ENCODE measurements at regions not wholly inside any gene's neighbourhood (a gene's known extent, or its start where the extent isn't known, plus 50 kb on each side); places are given as distances from the start of the nearest gene placed in this dataset.

DNA sequence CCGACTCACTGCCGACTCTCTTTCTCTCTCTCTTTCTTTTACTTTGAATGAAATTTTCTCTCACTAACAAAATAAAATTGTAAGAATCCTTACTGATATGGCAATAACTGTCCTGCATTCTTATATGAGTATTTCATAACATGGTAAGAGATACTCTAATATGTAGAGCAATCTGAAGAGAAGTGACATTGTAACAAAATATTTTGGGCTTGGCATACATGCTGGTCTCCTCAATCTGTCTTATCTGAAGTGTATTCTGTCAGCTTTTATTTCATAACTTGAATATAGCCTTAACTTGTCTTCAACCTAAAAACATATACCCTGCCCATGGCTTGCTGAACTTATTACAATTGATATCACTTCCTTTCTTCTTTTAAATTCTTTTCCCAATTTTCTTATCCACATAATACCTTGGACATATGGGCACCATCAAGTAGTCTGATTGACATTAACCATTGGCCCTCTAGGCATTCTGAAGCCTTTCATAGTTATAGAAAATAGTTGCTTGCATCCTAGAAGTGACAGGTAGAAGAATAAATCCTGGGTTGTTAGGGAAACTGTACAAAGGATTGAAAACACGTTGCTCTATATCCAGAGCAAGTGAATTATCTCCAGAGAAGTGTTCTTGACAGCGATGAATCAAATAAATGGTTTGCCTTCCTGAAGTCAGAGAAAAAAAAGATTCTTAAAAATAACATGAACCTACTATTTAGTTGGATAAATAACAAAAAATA, 537.6 kb upstream of the TYRP1 start:
- DNase-seq (ENCODE audit: low read depth, low spot score), result no peak
- in situ Hi-C loops (cut with HindIII; ENCODE audit: low sequenced_read_pairs), result no loop called here
- H3K4me3 ChIP-seq (ENCODE audit: low read depth, low read length), result no peak overlapping the region
- TF ChIP-seq, protein P1, sequence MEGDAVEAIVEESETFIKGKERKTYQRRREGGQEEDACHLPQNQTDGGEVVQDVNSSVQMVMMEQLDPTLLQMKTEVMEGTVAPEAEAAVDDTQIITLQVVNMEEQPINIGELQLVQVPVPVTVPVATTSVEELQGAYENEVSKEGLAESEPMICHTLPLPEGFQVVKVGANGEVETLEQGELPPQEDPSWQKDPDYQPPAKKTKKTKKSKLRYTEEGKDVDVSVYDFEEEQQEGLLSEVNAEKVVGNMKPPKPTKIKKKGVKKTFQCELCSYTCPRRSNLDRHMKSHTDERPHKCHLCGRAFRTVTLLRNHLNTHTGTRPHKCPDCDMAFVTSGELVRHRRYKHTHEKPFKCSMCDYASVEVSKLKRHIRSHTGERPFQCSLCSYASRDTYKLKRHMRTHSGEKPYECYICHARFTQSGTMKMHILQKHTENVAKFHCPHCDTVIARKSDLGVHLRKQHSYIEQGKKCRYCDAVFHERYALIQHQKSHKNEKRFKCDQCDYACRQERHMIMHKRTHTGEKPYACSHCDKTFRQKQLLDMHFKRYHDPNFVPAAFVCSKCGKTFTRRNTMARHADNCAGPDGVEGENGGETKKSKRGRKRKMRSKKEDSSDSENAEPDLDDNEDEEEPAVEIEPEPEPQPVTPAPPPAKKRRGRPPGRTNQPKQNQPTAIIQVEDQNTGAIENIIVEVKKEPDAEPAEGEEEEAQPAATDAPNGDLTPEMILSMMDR (IDR thresholded peaks at IDR 0.05; ENCODE audit: low read depth, low read length), result no peak

DNA sequence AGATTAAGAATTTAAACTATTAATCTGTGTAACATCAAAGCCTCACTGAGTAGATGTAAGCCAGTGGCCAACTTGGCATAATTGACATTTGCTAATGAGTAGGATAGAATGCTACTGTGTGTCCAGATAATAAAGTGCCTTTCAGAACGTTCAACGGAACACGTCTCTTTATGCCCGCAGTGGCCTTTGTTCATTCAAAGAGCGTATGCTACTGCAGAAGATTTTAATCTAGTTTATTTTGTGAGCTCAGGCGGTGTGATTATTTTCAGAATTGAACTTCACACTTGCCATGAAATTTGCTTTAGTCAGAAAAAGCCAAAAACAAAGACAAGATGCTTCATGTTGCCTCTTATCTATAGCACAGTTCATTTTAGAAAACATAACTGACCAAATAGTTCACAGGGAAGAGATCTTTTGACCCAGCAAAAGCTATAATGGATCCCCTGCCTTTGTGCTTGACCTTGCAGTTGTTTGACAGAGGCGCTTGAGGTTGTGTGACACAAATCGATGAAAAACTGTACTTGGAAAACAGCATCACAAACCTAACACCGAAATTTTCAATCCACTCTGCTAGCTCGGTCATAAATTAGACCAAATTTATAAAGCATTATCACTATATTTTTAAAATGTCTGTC, 530.9 kb upstream of the TYRP1 start:
- H3K4me3 ChIP-seq (ENCODE audit: low read depth, low read length), result no peak overlapping the region
- TF ChIP-seq, protein P1 (IDR thresholded peaks at IDR 0.05; ENCODE audit: low read depth, low read length), result no peak
- in situ Hi-C loops (cut with HindIII; ENCODE audit: low sequenced_read_pairs), result no loop called here
- no peak for DNase-seq (ENCODE audit: low read depth, low spot score)

DNA sequence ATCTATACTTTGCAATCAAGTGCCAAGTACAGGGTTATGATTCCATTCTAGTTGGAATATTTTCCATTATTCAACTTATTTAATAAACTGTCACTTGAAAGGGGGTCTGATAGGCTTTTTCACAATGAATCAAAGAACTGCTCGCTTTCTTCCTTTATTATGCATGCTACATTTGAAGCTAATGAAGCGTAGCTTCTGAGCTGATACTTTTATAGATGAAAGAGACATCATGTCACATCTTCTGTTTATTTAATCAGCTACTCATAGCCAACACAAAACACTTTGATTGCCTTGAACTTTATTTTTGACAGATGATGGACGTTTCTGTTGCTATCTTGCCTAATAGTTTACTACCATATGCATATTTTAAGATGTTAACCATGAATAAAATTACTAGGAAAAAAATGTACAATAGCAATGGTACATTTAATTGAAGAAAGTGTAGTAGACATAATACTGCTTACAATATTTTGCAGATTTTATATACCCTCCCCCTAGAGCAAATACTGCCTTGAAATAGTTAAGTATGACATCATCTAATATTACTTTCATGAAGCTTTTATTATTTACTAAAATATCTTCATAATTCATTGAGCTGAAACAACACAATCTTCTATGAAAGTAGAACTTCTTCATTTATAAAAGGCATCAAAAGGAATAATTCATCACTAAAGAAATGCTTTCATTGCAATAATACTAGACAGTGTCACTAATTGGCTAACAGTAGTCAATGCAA, 529.3 kb upstream of the TYRP1 start:
- in situ Hi-C loops (cut with HindIII; ENCODE audit: low sequenced_read_pairs), result no loop called here
- no peak for DNase-seq (ENCODE audit: low read depth, low spot score)
- TF ChIP-seq, protein P1 (IDR thresholded peaks at IDR 0.05; ENCODE audit: low read depth, low read length), result no peak
- H3K4me3 ChIP-seq (ENCODE audit: low read depth, low read length), result no peak overlapping the region

DNA sequence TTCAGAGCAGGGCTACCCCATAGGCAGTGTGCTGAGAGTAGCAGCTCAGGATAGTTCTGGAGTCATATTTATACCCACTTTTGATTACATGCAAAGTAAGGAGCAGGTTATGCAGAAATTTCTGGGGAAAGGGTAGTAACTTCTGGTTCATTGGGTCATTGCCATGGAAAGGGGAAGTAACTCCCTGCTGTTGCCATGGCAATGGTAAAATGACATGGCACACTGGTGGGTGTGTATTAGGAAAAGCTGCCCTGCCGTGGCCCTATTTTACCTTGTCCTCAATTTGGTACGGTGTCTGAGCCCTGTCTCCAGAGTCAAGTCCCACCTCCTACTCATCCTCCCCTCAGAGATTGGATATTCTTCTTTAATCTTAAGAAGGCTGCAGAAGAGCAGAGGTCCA, 526.7 kb upstream of the TYRP1 start:
- in situ Hi-C loops (cut with HindIII; ENCODE audit: low sequenced_read_pairs), result no loop called here
- no peak overlapping the region for H3K4me3 ChIP-seq (ENCODE audit: low read depth, low read length)
- TF ChIP-seq, protein P1 (IDR thresholded peaks at IDR 0.05; ENCODE audit: low read depth, low read length), result no peak
- no peak for DNase-seq (ENCODE audit: low read depth, low spot score)

DNA sequence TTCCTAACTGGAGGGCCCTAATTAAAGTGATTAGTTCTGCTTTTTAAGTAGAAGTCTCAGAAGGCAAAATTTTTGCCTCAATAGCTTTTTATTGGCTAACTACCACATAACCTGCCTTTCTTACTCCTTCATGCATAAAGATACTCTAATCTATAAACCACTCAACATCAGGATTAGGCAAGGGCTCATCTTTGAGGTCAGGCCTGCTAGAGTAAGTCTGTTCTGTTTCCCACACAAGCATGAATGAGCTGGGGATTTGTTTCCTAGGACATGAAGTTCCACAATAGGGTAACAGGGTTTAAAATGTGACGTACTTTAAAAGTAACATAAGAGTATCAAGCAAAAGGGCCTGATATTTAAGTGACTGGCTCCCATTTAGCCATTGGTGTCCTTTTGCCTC, 522.7 kb upstream of the TYRP1 start:
- TF ChIP-seq, protein P1 (IDR thresholded peaks at IDR 0.05; ENCODE audit: low read depth, low read length), result no peak
- no peak overlapping the region for H3K4me3 ChIP-seq (ENCODE audit: low read depth, low read length)
- in situ Hi-C loops (cut with HindIII; ENCODE audit: low sequenced_read_pairs), result no loop called here
- no peak for DNase-seq (ENCODE audit: low read depth, low spot score)

DNA sequence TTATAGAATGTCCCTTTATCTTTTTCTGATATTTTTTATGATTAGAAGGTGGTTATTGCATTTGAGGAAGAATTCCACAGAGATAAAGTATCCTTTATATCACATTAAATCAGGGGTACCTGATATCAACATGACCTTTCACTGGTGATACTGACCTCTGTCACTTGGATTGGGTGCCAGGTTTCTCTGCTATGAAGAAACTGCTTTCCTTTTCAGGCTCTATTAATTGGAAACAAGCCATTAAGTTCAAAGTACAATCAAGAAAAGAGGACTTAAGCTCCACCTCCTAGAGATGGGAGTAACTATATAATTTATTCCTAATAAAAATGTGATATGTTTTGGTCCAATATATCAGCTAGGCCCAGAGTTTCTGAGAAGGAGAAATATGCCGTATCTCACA, 514.6 kb upstream of the TYRP1 start:
- no peak overlapping the region for H3K4me3 ChIP-seq (ENCODE audit: low read depth, low read length)
- in situ Hi-C loops (cut with HindIII; ENCODE audit: low sequenced_read_pairs), result no loop called here
- no peak for DNase-seq (ENCODE audit: low read depth, low spot score)
- TF ChIP-seq, protein P1 (IDR thresholded peaks at IDR 0.05; ENCODE audit: low read depth, low read length), result no peak

Measured in astrocyte of the spinal cord (primary cell).